IMR-90 (cell line): ENCODE measurements at regions not wholly inside any gene's neighbourhood (a gene's known extent, or its start where the extent isn't known, plus 50 kb on each side); places are given as distances from the start of the nearest gene placed in this dataset.
A peak's percentile ranks its signal among the peaks of the same experiment; 100 is the strongest.

Experiments
- ATAC-seq: fragments of 200-7000 bp; cut with Tn5 transposase; 2 replicates; pipeline ENCODE4 v1.9.1; 2020; ENCODE audit warnings: low read depth, mild to moderate bottlenecking, moderate library complexity
- BruUV-seq: library from RNA; stranded (reverse); fragments of 400-500 nt; replicated peaks from 2 replicates; lab custom pipeline; 2021; lab: Mats Ljungman, UMichigan
- CTCF ChIA-PET: fragments of 300-600 bp; formaldehyde crosslinking; extraction: SDS; loops from one replicate; lab custom pipeline; 2021; ENCODE audit warnings: antibody characterized with exemption; lab: Yijun Ruan, JAX
- POLR2A ChIA-PET: fragments of 300-600 bp; sonication (Branson Sonifier 250); formaldehyde crosslinking; loops from one replicate; lab custom pipeline; 2022; ENCODE audit warnings: antibody characterized with exemption; ENCODE audit not compliant: unreplicated experiment; lab: Charles Lee
- DNase-seq: peaks from one replicate; pipeline ENCODE4 v3.0.0; 2013
- H2AFZ ChIP-seq: replicated peaks from 2 replicates; pipeline ENCODE3; 2013; ENCODE audit warnings: low read length, mild to moderate bottlenecking; ENCODE audit not compliant: poor library complexity
- H2AK5ac ChIP-seq: 2 replicates; pipeline ENCODE4 v1.6.1; 2013; ENCODE audit warnings: low read depth, low read length, inconsistent platforms
- H2AK9ac ChIP-seq: replicated peaks from 2 replicates; pipeline ENCODE3; 2013; ENCODE audit warnings: mild to moderate bottlenecking, low read depth, low read length, moderate library complexity; ENCODE audit not compliant: poor library complexity
- H2BK120ac ChIP-seq: 2 replicates; pipeline ENCODE4 v1.6.1; 2013; ENCODE audit warnings: low read depth, low read length, inconsistent platforms
- H2BK15ac ChIP-seq: 3 replicates; pipeline ENCODE4 v1.6.1; 2013; ENCODE audit warnings: low read depth, low read length, inconsistent platforms
- H2BK20ac ChIP-seq: 2 replicates; pipeline ENCODE4 v1.6.1; 2013; ENCODE audit warnings: low read depth, mild to moderate bottlenecking, inconsistent platforms, low read length, moderate library complexity
- H2BK5ac ChIP-seq: 2 replicates; pipeline ENCODE4 v1.6.1; 2013; ENCODE audit warnings: mild to moderate bottlenecking, low read depth, low read length, inconsistent platforms; ENCODE audit not compliant: poor library complexity, severe bottlenecking
- H3K14ac ChIP-seq: replicated peaks from 2 replicates; pipeline ENCODE4 v1.6.1; 2013; ENCODE audit warnings: low read depth, low read length, inconsistent platforms
- H3K18ac ChIP-seq: 2 replicates; pipeline ENCODE4 v1.6.1; 2013; ENCODE audit warnings: low read depth, low read length, control low read depth
- H3K23ac ChIP-seq: 2 replicates; pipeline ENCODE4 v1.6.1; 2013; ENCODE audit warnings: low read depth, low read length, inconsistent platforms
- H3K27ac ChIP-seq: 2 replicates; pipeline ENCODE4 v1.5.1; 2013; ENCODE audit warnings: mild to moderate bottlenecking, control low read depth, low read length; ENCODE audit not compliant: insufficient read depth
- H3K27me3 ChIP-seq: 2 replicates; pipeline ENCODE4 v1.6.1; 2013; ENCODE audit warnings: low read length; ENCODE audit not compliant: control insufficient read depth, insufficient read depth
- H3K36me3 ChIP-seq: 2 replicates; pipeline ENCODE4 v1.6.1; 2013; ENCODE audit warnings: low read length, mixed read lengths; ENCODE audit not compliant: control insufficient read depth, insufficient read depth
- H3K4ac ChIP-seq: 2 replicates; pipeline ENCODE4 v1.6.1; 2013; ENCODE audit warnings: low read depth, low read length, inconsistent platforms
- H3K4me1 ChIP-seq: 2 replicates; pipeline ENCODE4 v1.6.1; 2013; ENCODE audit warnings: low read length, mixed read lengths; ENCODE audit not compliant: control insufficient read depth, insufficient read depth
- H3K4me2 ChIP-seq: 2 replicates; pipeline ENCODE4 v1.6.1; 2013; ENCODE audit warnings: low read depth, mild to moderate bottlenecking, control low read depth, low read length, moderate library complexity
- H3K4me3 ChIP-seq: 2 replicates; pipeline ENCODE4 v1.5.1; 2013; ENCODE audit warnings: low read depth, mild to moderate bottlenecking, control low read depth, low read length, moderate library complexity; ENCODE audit not compliant: insufficient read depth
- H3K56ac ChIP-seq: 2 replicates; pipeline ENCODE4 v1.6.1; 2013; ENCODE audit warnings: low read length, inconsistent platforms; ENCODE audit not compliant: insufficient read depth; ENCODE audit errors: extremely low read depth
- H3K79me1 ChIP-seq, 2 experiments: 2 replicates each; pipeline ENCODE4 v1.6.1; 2013; ENCODE audit warnings: low read length in 2 of 2, inconsistent platforms in 1 of 2, low read depth in 1 of 2
- H3K9ac ChIP-seq: 2 replicates; pipeline ENCODE4 v1.6.1; 2013; ENCODE audit warnings: low read depth, low read length, control low read depth
- H3K9me1 ChIP-seq: 2 replicates; pipeline ENCODE4 v1.6.1; 2013; ENCODE audit warnings: low read length, inconsistent platforms; ENCODE audit not compliant: insufficient read depth
- H3K9me3 ChIP-seq: 2 replicates; pipeline ENCODE4 v1.6.1; 2013; ENCODE audit warnings: low read length; ENCODE audit not compliant: control insufficient read depth, insufficient read depth
- H4K20me1 ChIP-seq: 2 replicates; pipeline ENCODE4 v1.6.1; 2013; ENCODE audit warnings: low read length, inconsistent platforms; ENCODE audit not compliant: insufficient read depth
- H4K5ac ChIP-seq: 2 replicates; pipeline ENCODE4 v1.6.1; 2013; ENCODE audit warnings: mild to moderate bottlenecking, low read depth, low read length, control low read depth
- H4K8ac ChIP-seq, 2 experiments: 2 replicates each; pipeline ENCODE4 v1.6.1; 2013; ENCODE audit warnings: low read depth in 2 of 2, low read length in 2 of 2, control low read depth in 1 of 2, inconsistent platforms in 1 of 2
- H4K91ac ChIP-seq: 2 replicates; pipeline ENCODE4 v1.6.1; 2013; ENCODE audit warnings: low read depth, low read length, inconsistent platforms; ENCODE audit not compliant: insufficient read depth
- CEBPB ChIP-seq: IDR thresholded peaks from 2 replicates; pipeline ENCODE4 v1.6.1; 2012; ENCODE audit warnings: low read depth, low read length, improper control_type of control experiment
- CTCF ChIP-seq: conservative IDR thresholded peaks from 2 replicates; pipeline ENCODE4 v1.5.1; 2012; ENCODE audit warnings: mild to moderate bottlenecking, low read depth, low read length, improper control_type of control experiment
- ELK1 ChIP-seq: fragments of 150-350 bp; IDR thresholded peaks from 2 replicates; pipeline ENCODE4 v1.6.1; 2016; ENCODE audit warnings: low read depth, mild to moderate bottlenecking, low read length, moderate library complexity, borderline replicate concordance
- MAFK ChIP-seq: IDR thresholded peaks from 2 replicates; pipeline ENCODE4 v1.6.1; 2012; ENCODE audit warnings: low read depth, low read length, improper control_type of control experiment
- MAZ ChIP-seq: IDR thresholded peaks from 2 replicates; pipeline ENCODE4 v1.6.1; 2012; ENCODE audit warnings: low read depth, mild to moderate bottlenecking, low read length, improper control_type of control experiment, moderate library complexity, borderline replicate concordance
- NFE2L2 ChIP-seq: fragments of 150-350 bp; IDR thresholded peaks from 2 replicates; pipeline ENCODE4 v1.6.1; 2016; ENCODE audit warnings: low read depth, mild to moderate bottlenecking, low read length
- POLR2A ChIP-seq: IDR thresholded peaks from 2 replicates; pipeline ENCODE4 v1.6.1; 2012; ENCODE audit warnings: mild to moderate bottlenecking, low read depth, low read length
- RAD21 ChIP-seq: IDR thresholded peaks from 2 replicates; pipeline ENCODE4 v1.6.1; 2012; ENCODE audit warnings: low read length, improper control_type of control experiment
- RCOR1 ChIP-seq: IDR thresholded peaks from 2 replicates; pipeline ENCODE4 v1.6.1; 2012; ENCODE audit warnings: mild to moderate bottlenecking, low read length, improper control_type of control experiment; ENCODE audit not compliant: insufficient replicate concordance
- RFX5 ChIP-seq: IDR thresholded peaks from 2 replicates; pipeline ENCODE4 v1.8.0; 2012; ENCODE audit warnings: low read depth, mild to moderate bottlenecking, low read length, moderate library complexity
- SMC3 ChIP-seq: fragments of 150-350 bp; IDR thresholded peaks from 2 replicates; pipeline ENCODE4 v1.6.1; 2016; ENCODE audit warnings: low read depth, mild to moderate bottlenecking, antibody characterized with exemption, low read length, moderate library complexity
- WGBS, 2 experiments: methylation state at CpG; one replicate each; pipeline versions ENCODE4 v1.1.5 to v1.1.7; 2013; ENCODE audit warnings: missing lambda C conversion rate in 2 of 2; ENCODE audit not compliant: insufficient read length in 1 of 2; ENCODE audit errors: extremely low coverage in 2 of 2; 5-methylcytosine and 5-hydroxymethylcytosine counted together
- dilution Hi-C: fragments of 300-500 bp; cut with HindIII; formaldehyde crosslinking; loops from one replicate; pipeline ENCODE4 v1.14.3; 2018; ENCODE audit warnings: low sequenced_read_pairs; ENCODE audit not compliant: unreplicated experiment
- in situ Hi-C: fragments of 300-500 bp; cut with MboI; formaldehyde crosslinking; loops from 3 replicates; pipeline ENCODE4 v1.14.3; 2019; ENCODE audit warnings: low sequenced_read_pairs, inconsistent platforms, mixed read lengths
- intact Hi-C: fragments of 100-400 bp; cut with micrococcal nuclease; formaldehyde crosslinking; loops from 2 replicates; pipeline ENCODE4 v1.10.0; 2022
- TF ChIP-seq, protein P1 (sequence below): fragments of 150-350 bp; IDR thresholded peaks from 2 replicates; pipeline ENCODE4 v1.6.1; 2017; ENCODE audit warnings: mild to moderate bottlenecking, antibody characterized with exemption, low read length, low read depth

DNA sequence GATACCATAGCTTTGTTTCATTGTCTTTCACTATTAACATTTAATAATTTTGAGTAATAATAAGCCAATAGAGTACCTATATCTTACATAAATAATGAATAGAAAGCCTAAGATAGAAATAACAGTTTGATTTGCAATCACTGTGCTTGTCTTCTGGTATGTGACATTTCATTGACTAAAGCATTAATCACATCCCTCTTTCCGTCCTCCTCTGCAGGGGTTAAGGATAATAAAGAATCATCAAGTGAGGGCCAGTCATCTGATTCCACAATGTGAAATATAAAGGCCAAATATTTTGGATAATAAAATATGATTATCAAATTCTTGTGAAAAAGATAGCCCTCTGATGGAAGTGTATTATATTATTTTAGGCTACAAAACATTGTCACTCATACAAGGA, 2073.4 kb downstream of the ARAP2 start:
- in situ Hi-C loops, result no loop called here
- peak overlapping the region; percentile 26 for H2BK5ac ChIP-seq
- no peak for TF ChIP-seq SMC3
- no peak for TF ChIP-seq RCOR1
- no peak for TF ChIP-seq CEBPB
- no peak for TF ChIP-seq MAZ
- no peak for TF ChIP-seq RFX5
- no peak for TF ChIP-seq NFE2L2
- TF ChIP-seq, protein P1, sequence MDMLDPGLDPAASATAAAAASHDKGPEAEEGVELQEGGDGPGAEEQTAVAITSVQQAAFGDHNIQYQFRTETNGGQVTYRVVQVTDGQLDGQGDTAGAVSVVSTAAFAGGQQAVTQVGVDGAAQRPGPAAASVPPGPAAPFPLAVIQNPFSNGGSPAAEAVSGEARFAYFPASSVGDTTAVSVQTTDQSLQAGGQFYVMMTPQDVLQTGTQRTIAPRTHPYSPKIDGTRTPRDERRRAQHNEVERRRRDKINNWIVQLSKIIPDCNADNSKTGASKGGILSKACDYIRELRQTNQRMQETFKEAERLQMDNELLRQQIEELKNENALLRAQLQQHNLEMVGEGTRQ, result no peak
- no peak for TF ChIP-seq CTCF
- no peak for TF ChIP-seq ELK1
- no peak for TF ChIP-seq RAD21
- no peak for TF ChIP-seq MAFK
- no peak for TF ChIP-seq POLR2A
- H2AK9ac ChIP-seq, result no peak overlapping the region
- H2AFZ ChIP-seq, result no peak overlapping the region
- WGBS, 2 experiments, result no CpG with 5 or more reads among the region's 1 CpG
- no peaks in the 10 kb centered on the region for H3K4me1 ChIP-seq
- H3K23ac ChIP-seq, result no peak overlapping the region
- H2BK15ac ChIP-seq, result no peak overlapping the region
- dilution Hi-C loops, result no loop called here
- H2BK120ac ChIP-seq, result no peak overlapping the region
- ChIA-PET POLR2A (no interaction called here), CTCF (no interaction called here)
- no peak overlapping the region for H3K9ac ChIP-seq
- H4K5ac ChIP-seq, result no peak overlapping the region
- H4K8ac ChIP-seq, result no peak overlapping the region
- H2AK5ac ChIP-seq, result no peak overlapping the region
- H3K4ac ChIP-seq, result no peak overlapping the region
- no peak overlapping the region for H3K27ac ChIP-seq
- no peaks in the 10 kb centered on the region for H3K9me1 ChIP-seq
- H3K18ac ChIP-seq, result no peak overlapping the region
- no peak overlapping the region for H3K4me2 ChIP-seq
- no peak overlapping the region for H4K91ac ChIP-seq
- no peaks in the 10 kb centered on the region for H4K20me1 ChIP-seq
- H3K79me1 ChIP-seq, result no peaks in the 10 kb centered on the region
- intact Hi-C loops, result no loop called here
- DNase-seq (peak; percentile 31), ATAC-seq (no peak)
- H2BK20ac ChIP-seq, result no peak overlapping the region
- H3K36me3 ChIP-seq, result no peaks in the 10 kb centered on the region
- H3K4me3 ChIP-seq, result no peak overlapping the region
- no TSS peak for BruUV-seq
- no peak overlapping the region for H3K56ac ChIP-seq
- no peak overlapping the region for H3K14ac ChIP-seq
- H3K9me3 ChIP-seq, result no peaks in the 10 kb centered on the region
- no peaks in the 10 kb centered on the region for H3K27me3 ChIP-seq
